Sigmoid colon (tissue), 6 donors: ENCODE measurements at regions not wholly inside any gene's neighbourhood (a gene's known extent, or its start where the extent isn't known, plus 50 kb on each side); places are given as distances from the start of the nearest gene placed in this dataset.

ENCODE experiments used
- DNase-seq: peaks from one replicate; pipeline ENCODE4 v3.0.0-alpha.2; 2019
- H3K27ac ChIP-seq, 4 donors: fragments of 200-600 bp; sonication (generic); one replicate each; pipeline ENCODE4 v1.5.1; 2016 to 2019; ENCODE audit warnings: mild to moderate bottlenecking in 1 of 4
- H3K27me3 ChIP-seq, 3 donors: fragments of 200-600 bp; sonication (generic); one replicate each; pipeline ENCODE4 v1.5.1; 2019; ENCODE audit warnings: mild to moderate bottlenecking in 1 of 3
- H3K36me3 ChIP-seq, 4 donors: fragments of 200-600 bp; sonication (generic); one replicate each; pipeline ENCODE4 v1.5.1; 2016 to 2019
- H3K4me1 ChIP-seq, 4 donors: fragments of 200-600 bp; sonication (generic); one replicate each; pipeline ENCODE4 v1.5.1; 2017 to 2019
- H3K4me3 ChIP-seq, 4 donors: fragments of 200-600 bp; sonication (generic); one replicate each; pipeline ENCODE4 v1.5.1; 2017 to 2019; ENCODE audit warnings: mild to moderate bottlenecking in 2 of 4, moderate library complexity in 1 of 4
- H3K9me3 ChIP-seq, 4 donors: fragments of 200-600 bp in 3 of 4; sonication (generic) in 3 of 4; one replicate each; pipeline versions ENCODE4 v1.5.1 to v1.6.1; 2013 to 2019
- EP300 ChIP-seq, 4 donors: sonication (generic); formaldehyde crosslinking; IDR thresholded peaks; one replicate each; pipeline ENCODE4 v1.6.1; 2017; ENCODE audit warnings: antibody characterized with exemption in 4 of 4
- POLR2A ChIP-seq, 2 donors: fragments of 450-650 bp; IDR thresholded peaks; one replicate each; pipeline ENCODE4 v1.6.1; 2016; ENCODE audit warnings: antibody characterized with exemption in 2 of 2, mild to moderate bottlenecking in 2 of 2, moderate library complexity in 2 of 2
- POLR2AphosphoS5 ChIP-seq, 4 donors: sonication (generic); formaldehyde crosslinking; IDR thresholded peaks; one replicate each; pipeline ENCODE4 v1.6.1; 2017; ENCODE audit warnings: antibody characterized with exemption in 4 of 4
- WGBS, 2 donors: extraction: QIAGEN DNeasy Blood & Tissue Kit; methylation state at CpG; one replicate each; pipeline ENCODE4 v1.1.7; 2013; 5-methylcytosine and 5-hydroxymethylcytosine counted together
- intact Hi-C: fragments of 100-400 bp; cut with DNase I; formaldehyde crosslinking; loops from one replicate; pipeline ENCODE4 v1.15.1; 2023
- TF ChIP-seq, protein P1 (sequence below), 4 experiments: fragments of 450-650 bp in 3 of 4; fragments of 200-600 bp in 1 of 4; IDR thresholded peaks; one replicate each; pipeline ENCODE4 v1.5.1; 2016 to 2019; ENCODE audit warnings: antibody characterized with exemption in 4 of 4, mild to moderate bottlenecking in 3 of 4, moderate library complexity in 2 of 4
- donor health status: healthy with polysubstance abuse.
- donor health status: healthy.

DNA sequence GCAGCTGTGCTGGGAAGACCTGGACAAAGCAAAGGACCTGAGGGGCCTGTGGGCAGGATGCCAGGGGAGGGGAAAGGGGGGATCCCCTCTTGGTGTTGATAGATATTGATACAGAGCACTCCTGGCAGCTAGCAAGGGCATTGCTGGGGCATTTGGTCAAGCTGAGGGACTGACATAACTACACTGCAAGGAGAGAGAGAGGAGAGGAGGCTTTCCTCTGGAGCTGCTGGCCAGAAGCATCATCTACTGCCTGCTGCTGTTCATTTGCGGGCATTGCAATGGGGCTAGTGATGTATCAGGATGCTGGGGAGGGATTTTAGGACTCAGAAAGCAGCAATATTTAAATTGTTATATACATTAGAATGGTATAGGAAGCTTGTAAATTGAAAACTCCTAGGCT lies 142.0 kb downstream of the ZNF648 start:
- H3K27me3 ChIP-seq, result no peaks in the 10 kb centered on the region
- H3K36me3 ChIP-seq, result no peaks in the 10 kb centered on the region
- no peaks in the 10 kb centered on the region for H3K9me3 ChIP-seq
- intact Hi-C loops, result no loop called here
- no peaks in the 10 kb centered on the region for H3K4me1 ChIP-seq
- DNase-seq, result no peak
- H3K4me3 ChIP-seq, result no peak overlapping the region
- TF ChIP-seq POLR2AphosphoS5 (IDR thresholded peaks at IDR 0.05) (no peak), EP300 (IDR thresholded peaks at IDR 0.05) (no peak), POLR2A (IDR thresholded peaks at IDR 0.05) (no peak)
- TF ChIP-seq, protein P1, sequence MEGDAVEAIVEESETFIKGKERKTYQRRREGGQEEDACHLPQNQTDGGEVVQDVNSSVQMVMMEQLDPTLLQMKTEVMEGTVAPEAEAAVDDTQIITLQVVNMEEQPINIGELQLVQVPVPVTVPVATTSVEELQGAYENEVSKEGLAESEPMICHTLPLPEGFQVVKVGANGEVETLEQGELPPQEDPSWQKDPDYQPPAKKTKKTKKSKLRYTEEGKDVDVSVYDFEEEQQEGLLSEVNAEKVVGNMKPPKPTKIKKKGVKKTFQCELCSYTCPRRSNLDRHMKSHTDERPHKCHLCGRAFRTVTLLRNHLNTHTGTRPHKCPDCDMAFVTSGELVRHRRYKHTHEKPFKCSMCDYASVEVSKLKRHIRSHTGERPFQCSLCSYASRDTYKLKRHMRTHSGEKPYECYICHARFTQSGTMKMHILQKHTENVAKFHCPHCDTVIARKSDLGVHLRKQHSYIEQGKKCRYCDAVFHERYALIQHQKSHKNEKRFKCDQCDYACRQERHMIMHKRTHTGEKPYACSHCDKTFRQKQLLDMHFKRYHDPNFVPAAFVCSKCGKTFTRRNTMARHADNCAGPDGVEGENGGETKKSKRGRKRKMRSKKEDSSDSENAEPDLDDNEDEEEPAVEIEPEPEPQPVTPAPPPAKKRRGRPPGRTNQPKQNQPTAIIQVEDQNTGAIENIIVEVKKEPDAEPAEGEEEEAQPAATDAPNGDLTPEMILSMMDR (IDR thresholded peaks at IDR 0.05), result no peak
- 90% methylated on average over 1 of the region's 1 CpG for WGBS, 2 donors
- H3K27ac ChIP-seq, result no peak overlapping the region

GRCh38 chr1:181918880-181919525 lies 142.5 kb downstream of the ZNF648 start:
- Histone ChIP-seq H3K27ac (no peak overlapping the region), H3K36me3 (no peaks in the 10 kb centered on the region), H3K4me3 (no peak overlapping the region), H3K9me3 (no peaks in the 10 kb centered on the region), H3K4me1 (no peaks in the 10 kb centered on the region), H3K27me3 (no peaks in the 10 kb centered on the region)
- intact Hi-C loops, result no loop called here
- DNase-seq, result no peak
- 65 to 71% methylated on average over 7 of the region's 7 CpGs for WGBS, 2 donors
- TF ChIP-seq POLR2A (IDR thresholded peaks at IDR 0.05), result no peak
- TF ChIP-seq, protein P1 (IDR thresholded peaks at IDR 0.05), result no peak
- TF ChIP-seq EP300 (IDR thresholded peaks at IDR 0.05), result no peak
- no peak for TF ChIP-seq POLR2AphosphoS5 (IDR thresholded peaks at IDR 0.05)

- TF ChIP-seq POLR2A (IDR thresholded peaks at IDR 0.05), result no peak
- TF ChIP-seq, protein P1 (IDR thresholded peaks at IDR 0.05), result no peak
- TF ChIP-seq EP300 (IDR thresholded peaks at IDR 0.05), result no peak
- TF ChIP-seq POLR2AphosphoS5 (IDR thresholded peaks at IDR 0.05), result no peak
- 83 to 89% methylated on average over 1 of the region's 1 CpG for WGBS, 2 donors
- no peaks in the 10 kb centered on the region for H3K36me3 ChIP-seq
- H3K9me3 ChIP-seq, result no peaks in the 10 kb centered on the region
- intact Hi-C loops, result no loop called here
- no peaks in the 10 kb centered on the region for H3K27me3 ChIP-seq
- no peak overlapping the region for H3K27ac ChIP-seq
- no peak overlapping the region for H3K4me3 ChIP-seq
- no peak for DNase-seq
- no peaks in the 10 kb centered on the region for H3K4me1 ChIP-seq
Measured at GRCh38 chr1:181911715-181912114, 149.8 kb downstream of the ZNF648 start.

DNA sequence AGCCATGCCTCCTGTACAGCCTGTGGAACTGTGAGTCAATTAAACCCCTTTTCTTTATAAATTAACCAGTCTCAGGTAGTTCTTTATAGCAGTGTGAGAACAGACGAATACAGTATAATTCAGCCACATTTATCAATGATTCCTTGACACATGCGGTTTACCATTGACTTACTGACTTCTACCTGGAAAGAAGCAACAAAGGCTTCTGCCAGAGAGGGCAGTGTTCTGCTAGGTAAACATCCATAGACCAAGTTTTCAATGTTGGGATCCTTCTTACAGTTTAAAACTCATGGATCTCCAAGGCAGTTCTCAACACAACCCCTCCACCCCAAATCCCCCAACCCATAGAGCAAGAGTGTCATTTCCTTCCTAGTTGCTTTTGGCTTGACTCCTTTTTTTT lies 150.6 kb downstream of the ZNF648 start:
- Histone ChIP-seq H3K9me3 (no peaks in the 10 kb centered on the region), H3K27ac (no peak overlapping the region), H3K36me3 (no peaks in the 10 kb centered on the region), H3K4me1 (no peaks in the 10 kb centered on the region), H3K4me3 (no peak overlapping the region), H3K27me3 (no peaks in the 10 kb centered on the region)
- TF ChIP-seq EP300 (IDR thresholded peaks at IDR 0.05) (no peak), POLR2A (IDR thresholded peaks at IDR 0.05) (no peak), POLR2AphosphoS5 (IDR thresholded peaks at IDR 0.05) (no peak)
- TF ChIP-seq, protein P1 (IDR thresholded peaks at IDR 0.05), result no peak
- no peak for DNase-seq
- 73 to 76% methylated on average over 2 of the region's 2 CpGs for WGBS, 2 donors
- intact Hi-C loops, result no loop called here

DNA sequence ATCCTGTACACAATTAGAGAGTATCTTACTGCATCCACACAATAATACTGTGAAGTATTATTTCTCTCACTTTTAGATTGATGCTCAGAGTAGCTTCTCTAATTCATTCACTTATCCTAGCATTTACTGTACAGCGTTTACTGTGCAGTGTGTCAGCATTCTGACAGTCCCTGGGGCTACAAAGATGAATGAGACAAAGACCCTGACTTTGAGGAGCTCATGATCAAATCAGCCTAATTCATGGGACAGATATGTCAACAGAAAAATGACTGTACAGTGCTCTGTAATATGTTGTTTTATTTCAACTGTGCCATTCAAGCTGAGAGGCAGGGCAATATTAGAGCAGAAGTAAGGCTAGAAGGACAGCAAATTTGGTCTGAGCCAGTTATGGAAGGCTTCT lies 152.5 kb downstream of the ZNF648 start:
- Histone ChIP-seq H3K36me3 (no peaks in the 10 kb centered on the region), H3K4me3 (no peak overlapping the region), H3K9me3 (no peaks in the 10 kb centered on the region), H3K27me3 (no peaks in the 10 kb centered on the region), H3K27ac (no peak overlapping the region), H3K4me1 (no peaks in the 10 kb centered on the region)
- no peak for TF ChIP-seq POLR2A (IDR thresholded peaks at IDR 0.05)
- TF ChIP-seq, protein P1 (IDR thresholded peaks at IDR 0.05), result no peak
- TF ChIP-seq EP300 (IDR thresholded peaks at IDR 0.05), result no peak
- no peak for TF ChIP-seq POLR2AphosphoS5 (IDR thresholded peaks at IDR 0.05)
- no peak for DNase-seq
- intact Hi-C loops, result no loop called here
- WGBS, 2 donors, result 63 to 83% methylated on average over 1 of the region's 1 CpG
